SK-N-SH (cell line): ENCODE measurements at regions not wholly inside any gene's neighbourhood (a gene's known extent, or its start where the extent isn't known, plus 50 kb on each side); places are given as distances from the start of the nearest gene placed in this dataset.

ENCODE experiments used
- CTCF ChIA-PET: fragments of 300-600, 350-600 bp; formaldehyde crosslinking; extraction: SDS; loops from one replicate; lab custom pipeline; 2021; lab: Yijun Ruan, JAX
- POLR2A ChIA-PET: fragments of 350-600 bp; sonication (Branson Sonifier 250); formaldehyde crosslinking; extraction: SDS; loops from one replicate; lab custom pipeline; 2020; ENCODE audit warnings: antibody characterized with exemption, inconsistent platforms; lab: Yijun Ruan, JAX
- DNase-seq: peaks from one replicate; pipeline ENCODE4 v3.0.0; 2012
- H2AFZ ChIP-seq: fragments of 200-600 bp; sonication (generic); 2 replicates; pipeline ENCODE4 v1.8.1; 2016; ENCODE audit warnings: antibody characterized with exemption, mild to moderate bottlenecking, low read depth
- H3F3A ChIP-seq: fragments of 200-600 bp; sonication (generic); replicated peaks from 2 replicates; pipeline ENCODE3; 2016; ENCODE audit warnings: antibody characterized with exemption, mild to moderate bottlenecking; ENCODE audit not compliant: insufficient read depth
- H3K27ac ChIP-seq, 2 experiments: fragments of 200-500 bp in 1 of 2; fragments of 200-600 bp in 1 of 2; sonication (Bioruptor generic) in 1 of 2; sonication (generic), shearing (Covaris generic) in 1 of 2; 2 replicates each; pipeline versions ENCODE4 v1.5.1 to v1.6.1; 2014 to 2016; ENCODE audit warnings: low read depth in 2 of 2, inconsistent platforms in 1 of 2, low read length in 1 of 2, mild to moderate bottlenecking in 1 of 2, mixed read lengths in 1 of 2
- H3K27me3 ChIP-seq: fragments of 200-600 bp; sonication (generic), shearing (Covaris generic); 2 replicates; pipeline ENCODE4 v1.6.1; 2016; ENCODE audit warnings: mixed run types; ENCODE audit not compliant: insufficient read depth
- H3K36me3 ChIP-seq, 2 experiments: fragments of 200-500 bp in 1 of 2; fragments of 200-600 bp in 1 of 2; sonication (Bioruptor generic) in 1 of 2; sonication (generic) in 1 of 2; replicated peaks in 1 of 2; 2 replicates each; pipeline versions ENCODE3 to v1.5.1; 2014 to 2016; ENCODE audit warnings: low read length in 1 of 2, mild to moderate bottlenecking in 1 of 2; ENCODE audit not compliant: insufficient read depth in 2 of 2, control insufficient read depth in 1 of 2
- H3K4me1 ChIP-seq, 2 experiments: fragments of 200-500 bp in 1 of 2; fragments of 200-600 bp in 1 of 2; sonication (Bioruptor generic) in 1 of 2; sonication (generic), shearing (Covaris generic) in 1 of 2; 2 replicates each; pipeline versions ENCODE4 v1.5.1 to v1.6.1; 2014 to 2016; ENCODE audit warnings: low read depth in 1 of 2, low read length in 1 of 2, mixed run types in 1 of 2; ENCODE audit not compliant: insufficient read depth in 2 of 2, control insufficient read depth in 1 of 2
- H3K4me2 ChIP-seq: fragments of 200-600 bp; sonication (generic), shearing (Covaris generic); 2 replicates; pipeline ENCODE4 v1.6.1; 2017; ENCODE audit warnings: mixed run types
- H3K4me3 ChIP-seq, 2 experiments: fragments of 200-500 bp in 1 of 2; fragments of 200-600 bp in 1 of 2; sonication (Bioruptor generic) in 1 of 2; sonication (generic), shearing (Covaris generic) in 1 of 2; 2 replicates each; pipeline versions ENCODE4 v1.5.1 to v1.8.1; 2014 to 2016; ENCODE audit warnings: low read depth in 2 of 2, inconsistent platforms in 1 of 2, low read length in 1 of 2, mild to moderate bottlenecking in 1 of 2, mixed read lengths in 1 of 2, moderate library complexity in 1 of 2
- H3K79me2 ChIP-seq: fragments of 200-600 bp; sonication (generic); 2 replicates; pipeline ENCODE4 v1.8.1; 2017; ENCODE audit warnings: mild to moderate bottlenecking; ENCODE audit not compliant: insufficient read depth
- H3K9ac ChIP-seq: fragments of 200-600 bp; sonication (generic); 2 replicates; pipeline ENCODE4 v1.6.1; 2017; ENCODE audit warnings: mixed run types
- H3K9me2 ChIP-seq: fragments of 200-600 bp; sonication (generic); 2 replicates; pipeline ENCODE4 v1.6.1; 2017; ENCODE audit warnings: mixed run types
- H3K9me3 ChIP-seq: fragments of 200-600 bp; sonication (generic); 2 replicates; pipeline ENCODE4 v1.6.1; 2017; ENCODE audit warnings: mixed run types, mild to moderate bottlenecking, moderate library complexity
- H4K20me1 ChIP-seq: fragments of 200-600 bp; sonication (generic); 2 replicates; pipeline ENCODE4 v1.6.1; 2017; ENCODE audit warnings: mild to moderate bottlenecking, mixed run types; ENCODE audit not compliant: insufficient read depth
- CHD2 ChIP-seq: fragments of 150-350 bp; IDR thresholded peaks from 2 replicates; pipeline ENCODE4 v1.6.1; 2018; ENCODE audit warnings: low read length; ENCODE audit not compliant: partially characterized antibody
- ELF1 ChIP-seq: IDR thresholded peaks from 2 replicates; pipeline ENCODE4 v1.4.0; 2012
- FOSL2 ChIP-seq: IDR thresholded peaks from 2 replicates; pipeline ENCODE4 v1.4.0; 2012; ENCODE audit warnings: low read depth, mild to moderate bottlenecking, moderate library complexity, borderline replicate concordance
- FOXJ3 ChIP-seq: sonication (generic); formaldehyde crosslinking; IDR thresholded peaks from 2 replicates; pipeline ENCODE4 v1.5.1; 2020; ENCODE audit warnings: mild to moderate bottlenecking, missing genetic modification reagents
- FOXM1 ChIP-seq: IDR thresholded peaks from 2 replicates; pipeline ENCODE4 v1.4.0; 2012; ENCODE audit warnings: low read depth, mild to moderate bottlenecking
- GATA2 ChIP-seq: sonication (generic); formaldehyde crosslinking; IDR thresholded peaks from 2 replicates; pipeline ENCODE4 v1.5.0; 2020; ENCODE audit warnings: mild to moderate bottlenecking, missing genetic modification reagents
- MEF2A ChIP-seq: IDR thresholded peaks from 2 replicates; pipeline ENCODE4 v1.4.0; 2012; ENCODE audit warnings: low read depth, borderline replicate concordance
- NFIC ChIP-seq: IDR thresholded peaks from 2 replicates; pipeline ENCODE4 v1.4.0; 2012; ENCODE audit warnings: borderline replicate concordance
- NRF1 ChIP-seq: IDR thresholded peaks from 2 replicates; pipeline ENCODE4 v1.6.1; 2012; ENCODE audit warnings: low read depth, mild to moderate bottlenecking, low read length
- RFX5 ChIP-seq: IDR thresholded peaks from 2 replicates; pipeline ENCODE4 v1.6.1; 2012; ENCODE audit warnings: mild to moderate bottlenecking, improper control_type of control experiment, low read length
- SIN3A ChIP-seq: IDR thresholded peaks from 2 replicates; pipeline ENCODE4 v1.6.1; 2012; ENCODE audit warnings: low read depth, mild to moderate bottlenecking, low read length, moderate library complexity, borderline replicate concordance
- SMC3 ChIP-seq: IDR thresholded peaks from 2 replicates; pipeline ENCODE4 v1.6.1; 2012; ENCODE audit warnings: low read depth, low read length, improper control_type of control experiment
- TAF1 ChIP-seq: IDR thresholded peaks from 2 replicates; pipeline ENCODE4 v1.6.1; 2012; ENCODE audit warnings: low read depth, mild to moderate bottlenecking, low read length, moderate library complexity, borderline replicate concordance
- TEAD4 ChIP-seq: IDR thresholded peaks from 2 replicates; pipeline ENCODE4 v1.4.0; 2012; ENCODE audit warnings: mild to moderate bottlenecking, borderline replicate concordance; ENCODE audit not compliant: insufficient read depth
- YY1 ChIP-seq: IDR thresholded peaks from 2 replicates; pipeline ENCODE4 v1.4.0; 2012; ENCODE audit warnings: low read depth, mild to moderate bottlenecking
- ZBTB33 ChIP-seq: IDR thresholded peaks from 2 replicates; pipeline ENCODE4 v1.4.0; 2012; ENCODE audit warnings: low read depth, borderline replicate concordance
- WGBS: methylation state at CpG from one replicate; pipeline ENCODE4 v1.1.6; 2017; ENCODE audit warnings: low lambda C conversion rate; 5-methylcytosine and 5-hydroxymethylcytosine counted together
- TF ChIP-seq, protein P1 (sequence below): fragments of 150-350 bp; IDR thresholded peaks from 2 replicates; pipeline ENCODE4 v1.6.1; 2017; ENCODE audit warnings: antibody characterized with exemption, low read length, low read depth, borderline replicate concordance

GRCh38 chr2:221197225-221197856, 374.8 kb downstream of the EPHA4 start:
- Histone ChIP-seq H3K9ac (no peak overlapping the region), H2AFZ (no peak overlapping the region), H3K4me3 (no peak overlapping the region), H3K27ac (no peak overlapping the region), H3K4me2 (no peak overlapping the region), H4K20me1 (no peaks in the 10 kb centered on the region), H3K9me3 (no peaks in the 10 kb centered on the region), H3K79me2 (no peaks in the 10 kb centered on the region), H3K9me2 (no peaks in the 10 kb centered on the region), H3F3A (no peaks in the 10 kb centered on the region), H3K36me3 (no peaks in the 10 kb centered on the region), H3K4me1 (no peaks in the 10 kb centered on the region), H3K27me3 (no peaks in the 10 kb centered on the region)
- POLR2A ChIA-PET = no interaction called here
- WGBS = 3% methylated on average over 4 of the region's 4 CpGs
- TF ChIP-seq YY1 (no peak), MEF2A (no peak), NRF1 (no peak), TAF1 (no peak), ELF1 (no peak), FOSL2 (no peak), RFX5 (no peak), NFIC (no peak), TEAD4 (no peak), FOXM1 (no peak), GATA2 (CRISPR knock-in tag) (no peak), SIN3A (no peak), ZBTB33 (no peak)
- CTCF ChIA-PET = no interaction called here
- no peak for DNase-seq

- ChIA-PET CTCF (no interaction called here), POLR2A (no interaction called here)
These were observed 373.8 kb downstream of the EPHA4 start for GRCh38 chr2:221198309-221198708.

More at GRCh38 chr2:221198309-221198708, 373.8 kb downstream of the EPHA4 start:
- Histone ChIP-seq H3K4me2 (no peak overlapping the region), H3K79me2 (no peaks in the 10 kb centered on the region), H3K9me3 (no peaks in the 10 kb centered on the region), H3K27me3 (no peaks in the 10 kb centered on the region), H3F3A (no peaks in the 10 kb centered on the region), H3K36me3 (no peaks in the 10 kb centered on the region), H3K4me3 (no peak overlapping the region), H3K27ac (no peak overlapping the region), H3K9ac (no peak overlapping the region), H3K4me1 (no peaks in the 10 kb centered on the region), H4K20me1 (no peaks in the 10 kb centered on the region), H3K9me2 (no peaks in the 10 kb centered on the region), H2AFZ (no peak overlapping the region)
- no peak for DNase-seq
- TF ChIP-seq ZBTB33 (no peak), SMC3 (no peak), CHD2 (no peak), FOXJ3 (CRISPR knock-in tag) (no peak)
- TF ChIP-seq, protein P1, sequence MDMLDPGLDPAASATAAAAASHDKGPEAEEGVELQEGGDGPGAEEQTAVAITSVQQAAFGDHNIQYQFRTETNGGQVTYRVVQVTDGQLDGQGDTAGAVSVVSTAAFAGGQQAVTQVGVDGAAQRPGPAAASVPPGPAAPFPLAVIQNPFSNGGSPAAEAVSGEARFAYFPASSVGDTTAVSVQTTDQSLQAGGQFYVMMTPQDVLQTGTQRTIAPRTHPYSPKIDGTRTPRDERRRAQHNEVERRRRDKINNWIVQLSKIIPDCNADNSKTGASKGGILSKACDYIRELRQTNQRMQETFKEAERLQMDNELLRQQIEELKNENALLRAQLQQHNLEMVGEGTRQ = no peak
